AG04450 (cell line): ENCODE measurements at regions not wholly inside any gene's neighbourhood (a gene's known extent, or its start where the extent isn't known, plus 50 kb on each side); places are given as distances from the start of the nearest gene placed in this dataset.

Source experiments
- CTCF ChIA-PET: fragments of 300-600, 350-600 bp; formaldehyde crosslinking; extraction: SDS; loops from one replicate; lab custom pipeline; 2022; ENCODE audit warnings: antibody characterized with exemption, inconsistent platforms; lab: Charles Lee
- POLR2A ChIA-PET: fragments of 350-600 bp; formaldehyde crosslinking; extraction: SDS; loops from one replicate; lab custom pipeline; 2021; ENCODE audit warnings: antibody characterized with exemption, inconsistent platforms; lab: Yijun Ruan, JAX
- DNase-seq: peaks from one replicate; pipeline ENCODE4 v3.0.0-alpha.2; 2011; ENCODE audit warnings: low read depth, low spot score
- H3K27ac ChIP-seq: one replicate; pipeline ENCODE4 v1.5.1; 2012; ENCODE audit warnings: low read depth, low read length, control low read depth
- H3K27me3 ChIP-seq: one replicate; pipeline ENCODE4 v1.6.0; 2012; ENCODE audit warnings: low read length; ENCODE audit not compliant: control insufficient read depth, insufficient read depth
- H3K4me3 ChIP-seq: 2 replicates; pipeline ENCODE4 v1.5.1; 2011; ENCODE audit warnings: mild to moderate bottlenecking, low read depth, low read length, control low read depth
- H3K9me3 ChIP-seq: 2 replicates; pipeline ENCODE4 v1.5.1; 2012; ENCODE audit warnings: low read length; ENCODE audit not compliant: control insufficient read depth, insufficient read depth
- CTCF ChIP-seq: IDR thresholded peaks from 2 replicates; pipeline ENCODE4 v1.5.1; 2011; ENCODE audit warnings: low read depth, low read length, control low read depth, inconsistent platforms

- ChIA-PET CTCF (interaction anchor here (1.1 kb wide), 1 partner anchor 430 kb away, joined by 3 read pairs; no protein-coding TSS in a partner anchor), POLR2A (no interaction called here)
- Histone ChIP-seq H3K4me3 (no peak overlapping the region), H3K27me3 (no peaks in the 10 kb centered on the region), H3K27ac (no peak overlapping the region), H3K9me3 (no peaks in the 10 kb centered on the region)
- TF ChIP-seq CTCF: no peak
- DNase-seq: no peak
Measured at GRCh38 chr3:64454179-64454578, 228.9 kb upstream of the PRICKLE2 start.

DNA sequence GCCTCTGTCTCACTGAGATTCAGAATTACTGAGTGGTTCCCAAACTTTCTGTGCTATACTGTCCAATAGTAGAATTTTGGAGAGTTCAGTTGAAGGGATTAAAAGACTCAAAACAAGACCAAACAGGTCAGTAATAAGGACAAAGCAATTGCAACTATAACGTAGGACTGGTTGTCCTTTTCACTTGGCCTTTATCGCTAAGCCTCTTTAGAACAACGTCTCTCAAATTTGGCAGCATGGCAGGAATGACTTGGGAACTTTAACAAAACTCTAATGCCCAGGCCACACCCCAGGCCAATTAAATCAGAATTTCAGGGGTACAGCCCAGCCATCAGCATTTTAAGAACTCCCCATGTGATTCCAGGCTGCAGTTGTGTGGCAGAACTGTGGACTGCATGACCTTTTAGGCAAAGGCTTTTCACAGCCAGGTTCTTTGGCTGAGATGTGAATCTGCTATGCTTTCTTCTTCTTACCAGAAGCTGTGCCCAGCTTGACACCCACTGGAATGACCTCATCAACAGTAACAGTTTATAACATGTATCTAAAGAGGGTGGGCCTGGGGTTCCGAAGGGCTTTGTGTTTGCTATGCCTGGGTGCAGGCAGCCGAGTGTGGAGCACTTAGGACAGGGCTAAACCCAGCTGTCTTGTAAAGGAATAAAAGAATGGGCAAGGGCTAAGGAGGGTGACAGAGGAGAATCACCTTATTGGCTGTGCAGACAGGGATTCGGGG, 226.2 kb upstream of the PRICKLE2 start:
- DNase-seq: no peak
- Histone ChIP-seq H3K9me3 (no peaks in the 10 kb centered on the region), H3K4me3 (no peak overlapping the region), H3K27me3 (no peaks in the 10 kb centered on the region), H3K27ac (no peak overlapping the region)
- ChIA-PET CTCF (interaction anchor here (2.0 kb wide), 1 partner anchor 12 kb away, joined by 6 read pairs; no protein-coding TSS in a partner anchor), POLR2A (no interaction called here)
- no peak for TF ChIP-seq CTCF

- CTCF ChIA-PET: interaction anchor here (0.6 to 0.8 kb wide), 2 partner anchors 13 to 34 kb away, joined by 3 read pairs; no protein-coding TSS in a partner anchor
- DNase-seq: no peak
- POLR2A ChIA-PET: no interaction called here
- Histone ChIP-seq H3K27me3 (no peaks in the 10 kb centered on the region), H3K9me3 (no peaks in the 10 kb centered on the region), H3K27ac (no peak overlapping the region), H3K4me3 (no peak overlapping the region)
- TF ChIP-seq CTCF: no peak
Measured at GRCh38 chr3:64450396-64450956, 225.2 kb upstream of the PRICKLE2 start.

GRCh38 chr3:64449026-64449425, 223.8 kb upstream of the PRICKLE2 start:
- no peak for TF ChIP-seq CTCF
- H3K9me3 ChIP-seq: no peaks in the 10 kb centered on the region
- CTCF ChIA-PET: interaction anchor here (0.6 to 1.5 kb wide), 4 partner anchors 8 to 426 kb away, joined by 3 to 8 read pairs (median 4); partner anchors contain the start of gene PSMD6
- no peaks in the 10 kb centered on the region for H3K27me3 ChIP-seq
- no peak overlapping the region for H3K27ac ChIP-seq
- POLR2A ChIA-PET: no interaction called here
- no peak overlapping the region for H3K4me3 ChIP-seq
- no peak for DNase-seq

- CTCF ChIA-PET: interaction anchor here (1.2 to 1.7 kb wide), 3 partner anchors 17 to 422 kb away, joined by 3 to 6 read pairs (median 5); partner anchors contain the start of gene PSMD6
Measured at GRCh38 chr3:64445944-64446300, 220.7 kb upstream of the PRICKLE2 start.

More at GRCh38 chr3:64445944-64446300, 220.7 kb upstream of the PRICKLE2 start:
- Histone ChIP-seq H3K4me3 (no peak overlapping the region), H3K9me3 (no peaks in the 10 kb centered on the region), H3K27me3 (no peaks in the 10 kb centered on the region), H3K27ac (no peak overlapping the region)
- POLR2A ChIA-PET: interaction anchor here (1.1 kb wide), 1 partner anchor 123 kb away, joined by 3 read pairs; no protein-coding TSS in a partner anchor
- no peak for TF ChIP-seq CTCF
- DNase-seq: no peak
